GM19025 (cell line): ENCODE measurements at regions not wholly inside any gene's neighbourhood (a gene's known extent, or its start where the extent isn't known, plus 50 kb on each side); places are given as distances from the start of the nearest gene placed in this dataset.
"Not testable (repeated sequence)": the region's sequence is repeated elsewhere in the genome, so short reads cannot be mapped to it uniquely, and the experiment has no call there.

ENCODE experiments used
- ATAC-seq: cut with Tn5 transposase; IDR thresholded peaks from one replicate; pipeline ENCODE4 v1.9.1; 2021; ENCODE audit warnings: mild to moderate bottlenecking, low read depth, moderate library complexity; ENCODE audit not compliant: unreplicated experiment

DNA sequence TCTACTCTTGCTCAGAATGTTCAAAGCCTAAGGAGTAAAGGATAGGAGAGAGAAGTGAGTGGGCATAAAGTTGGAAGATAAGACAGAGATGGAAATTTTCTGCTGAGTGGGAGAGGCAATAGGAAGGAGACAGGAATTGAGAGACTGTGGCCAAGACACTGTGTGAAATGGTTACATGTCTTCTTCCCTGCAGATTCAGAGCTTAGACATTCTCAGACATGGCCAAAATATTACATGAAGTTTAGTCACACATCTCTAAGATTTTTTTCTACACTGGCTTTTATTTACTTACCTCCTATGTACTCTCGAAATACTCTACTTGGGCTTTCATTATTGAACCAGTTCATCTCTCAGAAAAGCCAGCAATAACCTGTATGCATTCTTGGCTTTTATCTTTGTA, 363.0 kb upstream of the FANCL start:
- ATAC-seq = no peak

DNA sequence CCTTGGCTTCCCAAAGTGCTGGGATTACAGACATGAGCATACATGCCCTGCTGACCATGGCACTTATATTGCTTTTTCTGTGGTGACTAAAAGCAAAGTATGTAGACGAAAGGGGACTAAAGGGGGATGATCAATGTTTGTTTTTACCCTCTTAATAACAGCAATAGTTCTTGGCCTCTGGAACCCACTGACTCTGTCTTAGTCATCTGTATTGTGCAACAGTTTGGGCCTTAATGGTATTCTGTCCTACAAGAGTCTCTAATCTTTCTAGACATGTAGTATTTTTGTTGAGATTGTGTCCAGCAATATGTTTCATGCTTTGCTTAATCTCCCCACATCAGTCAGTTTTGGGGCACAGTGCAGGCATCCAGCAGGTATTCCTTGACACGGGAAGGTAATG, 359.9 kb upstream of the FANCL start:
- ATAC-seq = no peak

DNA sequence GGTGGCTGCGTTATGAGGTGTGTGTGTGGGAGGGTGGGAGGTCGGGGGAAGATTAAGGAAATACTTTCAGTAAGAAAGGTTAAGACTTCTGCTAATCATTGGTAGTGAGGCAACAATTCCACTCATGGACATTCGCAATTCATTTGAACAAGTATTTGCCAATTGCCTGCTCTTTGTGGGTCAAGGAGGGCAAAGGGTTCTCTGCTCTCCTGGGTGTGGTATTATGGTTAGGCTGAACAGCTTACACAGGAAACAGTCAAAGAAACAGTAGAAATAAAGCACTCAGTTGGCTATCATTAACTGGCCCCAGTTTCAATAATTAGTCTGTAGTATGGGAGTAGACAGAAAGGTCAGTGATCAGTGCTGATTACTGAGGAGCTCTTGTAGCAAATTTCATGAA, 357.0 kb upstream of the FANCL start:
- ATAC-seq = no peak

DNA sequence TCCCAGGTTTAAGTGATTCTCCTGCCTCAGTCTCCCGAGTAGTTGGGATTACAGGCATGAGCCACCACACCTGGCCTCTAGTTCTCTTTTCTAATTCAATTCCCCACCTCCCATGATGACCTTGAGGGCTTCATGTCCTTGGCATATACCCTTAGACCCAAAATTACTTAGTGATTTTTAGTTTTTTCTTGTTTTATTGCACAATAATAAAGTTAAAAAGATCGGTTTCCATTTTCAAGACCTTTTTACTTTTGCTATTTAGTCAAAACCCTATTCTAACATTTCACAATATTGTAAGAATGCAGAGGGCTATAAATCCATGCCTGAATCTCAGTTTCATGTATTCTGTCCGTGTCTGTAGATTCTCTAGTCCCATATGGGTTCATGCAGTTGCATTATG, 354.6 kb upstream of the FANCL start:
- ATAC-seq = no peak

DNA sequence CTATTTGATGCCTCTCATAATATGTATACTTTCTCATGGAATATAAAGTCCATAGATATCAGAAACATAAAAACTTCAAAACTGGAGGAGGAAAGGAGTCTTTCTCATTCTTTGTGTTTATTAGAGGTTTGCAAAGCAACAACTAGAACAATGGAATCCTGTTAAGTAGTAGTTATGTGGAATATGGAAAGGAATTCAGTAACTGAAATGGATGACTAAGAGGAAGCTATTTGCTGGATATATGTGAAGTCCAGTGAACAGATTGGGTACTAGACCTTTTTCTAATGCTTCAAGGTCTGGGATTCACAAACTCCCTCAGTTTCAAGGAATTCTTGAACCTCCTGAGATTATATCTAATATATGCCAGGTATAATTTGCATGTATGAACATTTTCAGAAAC, 353.6 kb upstream of the FANCL start:
- ATAC-seq = no peak

DNA sequence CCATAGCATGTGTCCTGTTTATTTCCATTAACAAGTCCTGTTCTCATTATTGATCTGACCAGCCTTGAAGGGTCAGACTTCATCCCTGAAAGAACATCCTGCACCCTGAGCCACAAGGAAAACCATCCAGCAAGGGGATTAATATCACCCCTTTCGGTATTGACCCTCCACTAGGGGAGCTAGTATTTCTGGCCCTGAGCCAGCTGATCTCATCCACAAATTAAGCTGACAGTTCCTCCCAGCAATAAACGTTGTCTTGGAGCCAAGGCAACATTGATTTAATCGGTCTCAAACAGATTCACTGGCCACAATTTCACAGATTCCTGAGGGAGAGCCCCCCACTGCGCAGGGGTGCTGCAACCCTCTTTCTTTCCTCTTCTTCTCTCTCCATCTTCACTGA, 353.1 kb upstream of the FANCL start:
- ATAC-seq = no peak

DNA sequence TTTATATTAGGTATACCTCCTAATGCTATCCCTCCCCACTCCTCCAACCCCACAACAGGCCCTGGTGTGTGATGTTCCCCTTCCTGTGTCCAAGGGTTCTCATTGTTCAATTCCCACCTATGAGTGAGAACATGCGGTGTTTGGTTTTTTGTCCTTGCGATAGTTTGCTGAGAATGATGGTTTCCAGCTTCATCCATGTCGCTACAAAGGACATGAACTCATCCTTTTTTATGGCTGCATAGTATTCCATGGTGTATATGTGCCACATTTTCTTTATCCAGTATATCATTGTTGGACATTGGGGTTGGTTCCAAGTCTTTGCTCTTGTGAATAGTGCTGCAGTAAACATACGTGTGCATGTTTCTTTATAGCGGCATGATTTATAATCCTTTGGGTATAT, 345.1 kb upstream of the FANCL start:
- ATAC-seq = not testable (repeated sequence)

DNA sequence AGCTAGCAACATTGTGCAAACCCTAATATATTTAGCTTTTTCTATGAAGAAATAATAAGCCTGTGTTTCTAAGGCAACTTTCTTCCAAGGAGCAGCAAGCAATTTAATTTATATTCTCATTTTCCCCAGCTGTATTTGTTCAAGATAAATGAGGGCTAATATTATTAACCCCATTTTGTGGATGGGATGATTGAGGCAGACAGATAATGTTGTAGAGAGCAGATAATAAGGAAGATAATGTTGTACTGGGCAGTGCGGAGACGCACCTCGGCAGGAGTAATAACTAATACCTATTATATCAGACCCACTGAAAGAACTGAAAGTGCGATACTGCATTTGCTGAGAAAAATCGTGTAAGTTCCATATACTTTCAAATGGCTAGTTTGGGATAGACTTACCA, 344.1 kb upstream of the FANCL start:
- no peak for ATAC-seq

DNA sequence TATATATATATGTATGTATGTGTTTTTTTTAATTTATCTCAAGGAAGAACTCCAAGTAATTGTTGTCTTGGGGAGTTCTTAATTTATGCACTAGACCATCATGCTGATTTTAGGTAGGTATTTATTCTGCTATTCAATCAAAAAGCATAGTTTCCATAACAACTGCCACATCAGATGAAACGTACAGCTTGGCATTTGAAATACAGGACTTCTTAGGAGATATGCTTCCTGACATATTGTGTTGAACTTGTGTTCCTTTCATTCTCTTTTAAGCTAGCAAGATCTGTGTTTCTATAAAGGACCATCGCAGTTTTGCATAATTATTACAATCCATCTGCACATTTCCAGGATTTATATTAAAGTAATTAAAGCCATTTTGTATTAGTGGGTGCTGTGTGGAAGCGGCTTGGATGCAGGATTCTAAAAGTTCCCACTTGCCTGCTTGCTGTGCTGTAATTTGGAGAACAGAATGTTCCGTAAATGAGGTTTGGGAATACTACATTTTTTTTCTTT, 343.5 kb upstream of the FANCL start:
- ATAC-seq = no peak

DNA sequence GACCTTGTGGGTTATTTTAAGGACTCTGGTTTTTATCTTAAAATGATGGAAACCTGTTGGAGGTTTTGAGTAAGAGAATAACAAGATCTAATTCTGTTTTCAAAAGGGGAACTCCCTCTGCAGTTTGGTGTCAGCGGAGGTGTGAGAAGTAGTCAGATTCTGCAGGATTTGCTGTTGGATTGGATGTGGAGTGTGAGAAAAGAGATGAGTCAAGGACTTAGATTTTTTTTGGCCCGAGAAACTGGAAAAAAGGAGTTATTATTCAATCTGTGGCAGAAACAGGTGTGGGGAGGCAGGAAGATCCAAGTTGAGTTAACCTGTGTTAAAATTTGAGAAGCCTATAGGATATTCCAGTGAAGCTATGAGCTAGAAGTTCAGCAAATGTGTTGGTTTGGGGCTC, 337.2 kb upstream of the FANCL start:
- ATAC-seq = no peak

DNA sequence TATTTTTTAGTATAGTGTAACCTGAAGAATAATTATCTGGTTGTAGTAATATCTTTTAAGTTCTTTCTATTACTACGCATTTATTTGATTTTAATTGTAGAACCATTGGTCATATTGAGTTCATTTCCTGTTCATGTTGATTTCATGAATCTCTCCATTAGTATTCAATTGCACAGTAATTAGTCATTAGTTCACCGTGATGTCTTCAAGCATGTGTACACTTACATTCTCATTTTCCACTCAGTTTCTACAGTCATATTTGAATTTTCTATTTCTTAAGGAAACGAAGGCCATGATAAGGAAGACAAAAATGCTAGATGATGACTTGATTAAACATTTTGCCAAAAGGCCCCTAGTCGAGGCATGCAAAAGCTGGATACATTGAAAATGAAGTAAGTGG, 333.7 kb upstream of the FANCL start:
- ATAC-seq = no peak

DNA sequence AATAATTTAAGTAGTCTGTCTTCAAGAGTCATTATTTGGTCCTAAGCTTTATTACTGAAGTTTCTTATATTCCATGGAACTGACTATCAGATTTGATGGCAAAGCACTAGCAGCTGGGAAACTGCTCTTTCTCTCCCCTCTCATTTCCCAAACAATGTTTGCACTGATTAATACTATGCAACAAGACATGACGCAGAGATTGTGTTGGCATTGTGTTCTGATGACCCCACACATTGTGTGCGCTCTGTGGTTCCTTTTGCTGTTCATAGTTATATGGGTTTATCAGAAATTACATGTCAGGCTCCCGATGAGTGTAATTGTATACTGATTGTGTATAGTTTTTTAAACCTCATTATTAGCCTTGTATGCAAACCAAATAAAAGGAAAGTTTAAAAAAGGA, 331.6 kb upstream of the FANCL start:
- ATAC-seq = no peak

DNA sequence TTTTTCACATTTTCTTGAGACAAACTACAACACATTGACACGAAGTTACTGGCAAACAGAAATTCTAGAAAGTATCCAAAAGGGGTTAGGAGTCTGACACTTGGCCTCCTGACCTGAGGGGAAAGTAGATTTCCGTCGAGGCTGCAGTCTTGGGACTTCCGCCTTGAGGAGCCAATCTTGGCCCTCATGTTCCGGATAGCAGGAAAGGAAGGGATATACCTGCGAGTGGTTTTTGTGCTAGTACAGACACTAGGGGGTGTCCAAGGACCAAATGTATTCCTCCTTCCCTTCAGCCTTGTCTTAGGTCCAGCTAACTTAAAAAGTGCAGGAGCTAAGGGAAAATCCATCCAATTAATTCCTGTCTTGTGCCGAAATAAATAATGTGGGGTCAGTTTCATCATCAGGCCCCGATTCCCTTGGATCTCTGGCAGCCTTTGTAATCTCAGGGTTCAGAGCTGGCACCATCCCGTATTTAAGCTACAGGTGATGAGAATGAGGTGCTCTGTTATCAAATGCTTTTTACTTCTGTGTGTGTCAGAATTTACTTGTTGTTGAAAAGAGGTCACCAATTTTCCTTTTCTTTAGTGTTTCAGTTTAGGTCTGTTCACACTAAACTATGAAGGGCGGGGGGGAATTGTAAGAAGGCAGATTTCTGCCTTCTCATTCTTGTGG, 330.2 kb upstream of the FANCL start:
- peak; percentile 64 for ATAC-seq

DNA sequence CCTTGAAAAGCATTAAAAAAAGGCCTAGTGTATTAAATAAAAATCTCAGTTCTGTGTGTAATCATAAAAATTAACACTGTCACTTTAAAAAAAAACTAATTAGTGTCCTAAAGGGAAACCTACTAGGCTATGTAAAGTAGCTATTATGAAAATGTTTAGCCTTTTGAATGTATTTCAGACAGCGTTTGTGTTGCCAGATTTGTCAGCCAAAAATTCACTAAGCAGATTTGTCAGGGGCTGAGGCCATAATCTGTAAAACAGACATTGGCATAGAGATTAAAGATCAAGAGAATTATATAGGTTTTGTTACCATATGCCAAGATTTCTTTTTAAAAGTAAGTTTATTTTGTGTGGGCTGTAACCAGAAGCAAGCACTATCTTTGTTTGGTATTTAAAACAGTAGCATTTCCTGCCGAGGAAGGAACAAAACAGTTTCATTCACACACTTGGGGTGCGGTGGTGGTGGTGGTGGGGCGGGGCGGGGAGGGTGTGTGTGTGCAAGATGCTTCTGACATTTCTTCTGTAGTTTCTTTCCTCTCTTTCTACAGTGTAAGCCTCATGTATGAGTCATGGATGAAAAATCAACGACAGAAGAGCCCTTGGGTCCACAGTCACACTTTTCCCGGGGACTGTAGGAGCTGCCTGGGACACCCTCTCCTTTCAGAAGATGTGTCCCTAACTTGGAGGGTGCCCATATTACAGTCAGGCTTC, 328.5 kb upstream of the FANCL start:
- ATAC-seq = no peak

DNA sequence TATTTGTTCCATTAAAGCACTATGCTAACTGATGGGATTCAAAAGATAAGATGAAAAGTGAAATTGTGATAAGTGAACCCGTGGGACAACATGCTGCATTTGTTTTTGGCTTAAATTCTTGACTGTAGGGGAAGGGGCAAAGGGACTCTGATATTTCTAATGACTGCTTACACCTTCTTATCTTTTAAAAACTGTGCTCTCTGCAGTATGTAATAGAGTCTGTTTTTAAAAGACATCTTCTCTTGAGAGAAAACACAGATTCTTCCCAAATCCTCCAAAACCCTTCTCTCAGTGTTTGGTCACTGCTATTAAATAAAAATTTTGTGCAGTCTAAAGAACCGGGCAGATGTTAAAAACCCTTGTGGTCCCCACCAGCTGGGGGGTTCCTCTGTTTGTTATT, 327.8 kb upstream of the FANCL start:
- no peak for ATAC-seq

DNA sequence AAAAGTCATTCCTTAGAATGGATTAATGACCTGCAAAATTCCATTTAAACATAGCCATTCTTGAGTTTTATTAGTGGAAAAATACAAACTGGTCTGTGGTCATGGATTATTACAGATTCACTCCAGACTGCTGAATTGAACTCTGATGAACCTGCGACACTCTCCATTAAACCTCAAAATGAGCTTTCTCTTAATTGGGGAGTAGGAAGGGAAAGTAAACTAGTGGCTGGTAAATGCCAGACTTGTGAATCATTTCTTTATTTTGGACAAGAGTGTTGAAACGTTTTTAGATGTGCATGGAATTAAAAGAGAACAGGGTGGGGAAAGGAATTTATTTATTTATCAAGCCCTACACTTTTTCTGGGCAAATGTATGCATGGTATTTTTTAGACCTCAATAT, 321.2 kb upstream of the FANCL start:
- no peak for ATAC-seq

DNA sequence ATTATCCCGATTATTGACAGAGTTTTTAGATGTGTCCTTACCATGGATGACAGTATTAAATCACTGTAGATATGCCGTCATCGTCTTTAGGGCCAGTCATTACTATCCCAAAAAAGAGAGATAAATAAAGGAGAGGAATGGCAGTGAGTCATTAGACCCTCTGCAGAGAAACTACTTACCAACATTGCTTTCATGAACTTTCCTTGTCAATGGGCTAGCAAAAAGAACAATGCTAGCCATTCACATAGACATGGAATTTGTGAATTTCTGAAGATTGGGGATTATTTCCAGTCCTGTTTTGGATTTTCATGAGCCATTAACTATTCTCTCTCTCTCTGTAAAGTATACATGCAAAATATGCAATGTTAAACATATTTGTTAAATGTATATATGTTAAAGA, 319.4 kb upstream of the FANCL start:
- no peak for ATAC-seq

DNA sequence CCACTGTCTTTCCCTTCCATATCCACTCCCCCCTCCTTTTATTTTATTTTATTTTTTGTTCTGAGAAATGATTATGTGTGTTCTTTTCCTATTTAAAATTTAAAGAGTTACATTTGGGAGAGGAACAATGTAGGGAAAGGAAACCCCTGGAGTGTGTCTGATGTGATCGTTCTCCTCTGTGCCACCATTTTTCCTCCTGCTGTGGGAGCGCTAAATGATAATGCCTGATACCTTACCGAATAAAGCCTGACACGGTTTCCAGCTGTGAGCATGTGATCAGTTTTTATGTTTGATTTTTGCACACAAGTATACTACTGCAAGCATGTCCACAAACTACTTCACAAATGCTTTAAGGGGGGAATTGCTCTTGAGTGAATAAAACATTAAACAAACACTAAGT, 317.8 kb upstream of the FANCL start:
- ATAC-seq = no peak

DNA sequence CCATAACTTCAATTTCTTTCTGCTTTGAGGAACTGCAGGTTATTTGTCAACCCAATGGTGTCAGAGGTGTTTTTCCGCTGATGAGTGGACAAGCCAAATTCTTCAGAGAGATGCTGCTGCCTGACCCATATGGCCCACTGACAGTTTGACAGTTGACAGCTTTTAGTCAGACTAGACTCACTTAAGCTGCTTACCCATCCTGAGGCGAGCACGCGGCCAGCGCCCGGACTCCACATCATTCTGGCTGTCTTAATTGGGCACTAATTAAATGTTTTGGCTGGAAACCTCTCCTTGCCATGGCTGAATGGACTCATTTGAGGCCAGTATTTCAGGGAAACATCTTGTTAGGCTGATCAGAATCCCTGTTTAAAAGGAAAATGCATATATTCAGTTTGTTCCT, 316.1 kb upstream of the FANCL start:
- no peak for ATAC-seq

DNA sequence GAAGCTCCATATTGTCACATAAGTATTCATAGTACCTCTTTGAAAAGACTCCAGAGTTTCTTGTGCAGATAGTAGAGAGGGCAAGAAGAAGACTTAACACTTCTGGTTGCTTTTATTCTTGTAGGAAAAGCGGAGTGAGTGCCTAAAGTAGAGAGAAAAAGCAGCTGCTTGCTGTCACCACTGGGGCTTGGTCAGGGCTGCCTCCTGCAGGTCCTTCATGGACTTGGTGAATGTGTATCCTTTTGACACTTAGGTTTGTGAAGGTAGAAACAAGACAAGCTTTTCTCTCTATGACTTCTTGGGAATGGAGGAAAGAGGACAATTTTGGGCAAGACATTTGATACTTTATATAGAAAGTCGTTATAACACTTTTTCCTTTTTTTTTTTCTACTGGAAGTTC, 312.8 kb upstream of the FANCL start:
- no peak for ATAC-seq

DNA sequence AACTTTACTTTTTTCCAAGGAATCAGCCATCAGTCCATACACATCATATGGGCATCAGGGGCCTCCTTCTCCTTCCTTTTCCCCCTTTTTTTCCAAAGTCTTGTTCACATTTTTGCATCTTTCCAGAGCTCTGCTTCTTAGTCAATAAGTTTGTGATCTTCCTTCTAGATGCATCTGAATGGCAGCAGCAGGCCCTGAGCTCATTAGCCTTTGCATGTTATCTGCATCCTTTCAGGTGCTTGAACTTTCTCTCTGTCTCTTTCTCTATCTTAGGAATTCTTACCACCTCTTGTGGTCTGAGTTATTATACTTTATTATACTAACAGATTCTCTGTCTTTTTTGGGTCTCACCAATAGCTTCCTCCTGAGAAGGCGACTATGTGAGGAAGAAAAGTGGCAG, 312.4 kb upstream of the FANCL start:
- ATAC-seq = no peak
